OCI-LY3 (cell line): ENCODE measurements at regions not wholly inside any gene's neighbourhood (a gene's known extent, or its start where the extent isn't known, plus 50 kb on each side); places are given as distances from the start of the nearest gene placed in this dataset.

ENCODE experiments used
- H2AFZ ChIP-seq: fragments of 200-600, 300-600 bp; shearing (Covaris generic); 2 replicates; pipeline ENCODE4 v1.6.0; 2014; ENCODE audit warnings: antibody characterized with exemption, low read depth, low read length
- H3K27ac ChIP-seq: fragments of 200-600, 300-600 bp; sonication (generic); 2 replicates; pipeline ENCODE4 v1.5.1; 2014; ENCODE audit warnings: mild to moderate bottlenecking, low read length, moderate library complexity, mixed read lengths
- H3K27me3 ChIP-seq: fragments of 200-600, 300-600 bp; sonication (generic); 2 replicates; pipeline ENCODE4 v1.6.1; 2014; ENCODE audit warnings: low read depth, low read length, mixed read lengths
- H3K36me3 ChIP-seq: fragments of 200-600, 300-600 bp; sonication (generic); replicated peaks from 2 replicates; pipeline ENCODE3; 2014; ENCODE audit warnings: low read depth, low read length, mixed read lengths
- H3K4me1 ChIP-seq: fragments of 300-600, 200-600 bp; sonication (generic); 2 replicates; pipeline ENCODE4 v1.6.1; 2014; ENCODE audit warnings: low read length, mixed read lengths
- H3K4me2 ChIP-seq: fragments of 200-600, 300-600 bp; sonication (generic); 2 replicates; pipeline ENCODE4 v1.6.1; 2014; ENCODE audit warnings: low read length, mixed read lengths
- H3K4me3 ChIP-seq: fragments of 300-600, 200-600 bp; sonication (generic); 2 replicates; pipeline ENCODE4 v1.5.1; 2014; ENCODE audit warnings: antibody characterized with exemption, mild to moderate bottlenecking, low read length, moderate library complexity
- H3K79me2 ChIP-seq: fragments of 300-600, 200-600 bp; shearing (Covaris generic); 2 replicates; pipeline ENCODE4 v1.6.1; 2014; ENCODE audit warnings: mild to moderate bottlenecking, low read length, mixed read lengths
- H3K9ac ChIP-seq: fragments of 300-600, 200-600 bp; shearing (Covaris generic); 2 replicates; pipeline ENCODE4 v1.6.0; 2014; ENCODE audit warnings: mild to moderate bottlenecking, low read length, moderate library complexity
- H3K9me3 ChIP-seq: fragments of 200-600, 300-600 bp; shearing (Covaris generic); 2 replicates; pipeline ENCODE4 v1.6.1; 2014; ENCODE audit warnings: low read length, mixed read lengths; ENCODE audit not compliant: insufficient read depth
- H4K20me1 ChIP-seq: fragments of 200-600, 300-600 bp; sonication (generic); 2 replicates; pipeline ENCODE4 v1.6.1; 2016; ENCODE audit warnings: low read length, mixed read lengths; ENCODE audit not compliant: insufficient read depth
- CTCF ChIP-seq: fragments of 200-600, 300-600 bp; sonication (generic); IDR thresholded peaks from 2 replicates; pipeline ENCODE4 v1.5.1; 2014; ENCODE audit warnings: antibody characterized with exemption, low read length, low read depth
- EZH2phosphoT487 ChIP-seq: fragments of 200-600 bp; shearing (Covaris generic); IDR thresholded peaks from 2 replicates; pipeline ENCODE4 v1.6.1; 2018; ENCODE audit warnings: antibody characterized with exemption, mixed run types, low read depth

- no peak for TF ChIP-seq CTCF
- no peak for TF ChIP-seq EZH2phosphoT487
Observed at GRCh38 chr5:89020926-89021610, 138.1 kb upstream of the MEF2C start.

GRCh38 chr5:89016741-89017303 lies 133.8 kb upstream of the MEF2C start:
- Histone ChIP-seq H3K4me2 (no peak overlapping the region), H3K9me3 (no peaks in the 10 kb centered on the region), H3K27me3 (no peaks in the 10 kb centered on the region), H2AFZ (no peak overlapping the region), H3K9ac (no peak overlapping the region), H4K20me1 (no peaks in the 10 kb centered on the region), H3K79me2 (no peaks in the 10 kb centered on the region), H3K4me1 (no peaks in the 10 kb centered on the region), H3K36me3 (no peaks in the 10 kb centered on the region), H3K4me3 (no peak overlapping the region), H3K27ac (no peak overlapping the region)
- no peak for TF ChIP-seq CTCF
- no peak for TF ChIP-seq EZH2phosphoT487

More at GRCh38 chr5:89020926-89021610, 138.1 kb upstream of the MEF2C start:
- no peak overlapping the region for H3K4me3 ChIP-seq
- no peaks in the 10 kb centered on the region for H3K36me3 ChIP-seq
- no peaks in the 10 kb centered on the region for H3K9me3 ChIP-seq
- no peak overlapping the region for H3K27ac ChIP-seq
- H3K9ac ChIP-seq, result no peak overlapping the region
- H3K27me3 ChIP-seq, result no peaks in the 10 kb centered on the region
- no peak overlapping the region for H2AFZ ChIP-seq
- H3K4me2 ChIP-seq, result no peak overlapping the region
- H3K4me1 ChIP-seq, result no peaks in the 10 kb centered on the region
- no peaks in the 10 kb centered on the region for H3K79me2 ChIP-seq
- H4K20me1 ChIP-seq, result no peaks in the 10 kb centered on the region

GRCh38 chr5:89015409-89015808 lies 132.4 kb upstream of the MEF2C start:
- no peaks in the 10 kb centered on the region for H3K4me1 ChIP-seq
- H4K20me1 ChIP-seq, result no peaks in the 10 kb centered on the region
- no peak overlapping the region for H2AFZ ChIP-seq
- no peaks in the 10 kb centered on the region for H3K36me3 ChIP-seq
- no peaks in the 10 kb centered on the region for H3K79me2 ChIP-seq
- H3K27me3 ChIP-seq, result no peaks in the 10 kb centered on the region
- no peak overlapping the region for H3K9ac ChIP-seq
- H3K4me2 ChIP-seq, result no peak overlapping the region
- TF ChIP-seq EZH2phosphoT487 (no peak), CTCF (no peak)
- no peak overlapping the region for H3K27ac ChIP-seq
- no peaks in the 10 kb centered on the region for H3K9me3 ChIP-seq
- no peak overlapping the region for H3K4me3 ChIP-seq

GRCh38 chr5:89011778-89012711 lies 129.1 kb upstream of the MEF2C start:
- no peak overlapping the region for H3K27ac ChIP-seq
- H3K79me2 ChIP-seq, result no peaks in the 10 kb centered on the region
- H3K4me2 ChIP-seq, result no peak overlapping the region
- no peak for TF ChIP-seq EZH2phosphoT487
- H3K9me3 ChIP-seq, result no peaks in the 10 kb centered on the region
- no peaks in the 10 kb centered on the region for H3K27me3 ChIP-seq
- H3K36me3 ChIP-seq, result no peaks in the 10 kb centered on the region
- H3K4me1 ChIP-seq, result no peaks in the 10 kb centered on the region
- no peaks in the 10 kb centered on the region for H4K20me1 ChIP-seq
- no peak overlapping the region for H3K9ac ChIP-seq
- H3K4me3 ChIP-seq, result no peak overlapping the region
- H2AFZ ChIP-seq, result no peak overlapping the region
